ENCODE measurements at regions not wholly inside any gene's neighbourhood (a gene's known extent, or its start where the extent isn't known, plus 50 kb on each side); places are given as distances from the start of the nearest gene placed in this dataset.

GRCh38 chr12:24409868-24410267 is 460.4 kb upstream of the SOX5 start:
- no peaks in the 10 kb centered on the region for H3K9me3 Mint-ChIP-seq (ENCODE audit: unreplicated experiment)
- no peak overlapping the region for H3K4me3 Mint-ChIP-seq (ENCODE audit: unreplicated experiment)
- TF ChIP-seq CTCF (IDR thresholded peaks at IDR 0.05): no peak
- H3K27me3 Mint-ChIP-seq (ENCODE audit: unreplicated experiment): no peaks in the 10 kb centered on the region
- DNase-seq (ENCODE audit: extremely low spot score, unreplicated experiment): no peak
- no peak overlapping the region for H3K27ac Mint-ChIP-seq (ENCODE audit: unreplicated experiment)
- no peaks in the 10 kb centered on the region for H3K4me1 Mint-ChIP-seq (ENCODE audit: unreplicated experiment)
- no peaks in the 10 kb centered on the region for H3K36me3 Mint-ChIP-seq (ENCODE audit: unreplicated experiment)

GRCh38 chr12:24408305-24408704 is 458.8 kb upstream of the SOX5 start:
- Mint-ChIP-seq H3K9me3 (ENCODE audit: unreplicated experiment) (no peaks in the 10 kb centered on the region), H3K4me3 (ENCODE audit: unreplicated experiment) (no peak overlapping the region), H3K36me3 (ENCODE audit: unreplicated experiment) (no peaks in the 10 kb centered on the region), H3K27ac (ENCODE audit: unreplicated experiment) (no peak overlapping the region), H3K4me1 (ENCODE audit: unreplicated experiment) (peaks cover 11% of the 10 kb centered on the region), H3K27me3 (ENCODE audit: unreplicated experiment) (no peaks in the 10 kb centered on the region)
- no peak for TF ChIP-seq CTCF (IDR thresholded peaks at IDR 0.05)
- no peak for DNase-seq (ENCODE audit: extremely low spot score, unreplicated experiment)

GRCh38 chr12:24407884-24408283 is 458.4 kb upstream of the SOX5 start:
- Mint-ChIP-seq H3K4me3 (ENCODE audit: unreplicated experiment) (no peak overlapping the region), H3K27me3 (ENCODE audit: unreplicated experiment) (no peaks in the 10 kb centered on the region), H3K36me3 (ENCODE audit: unreplicated experiment) (no peaks in the 10 kb centered on the region), H3K9me3 (ENCODE audit: unreplicated experiment) (no peaks in the 10 kb centered on the region), H3K27ac (ENCODE audit: unreplicated experiment) (no peak overlapping the region), H3K4me1 (ENCODE audit: unreplicated experiment) (peaks cover 11% of the 10 kb centered on the region)
- TF ChIP-seq CTCF (IDR thresholded peaks at IDR 0.05): no peak
- DNase-seq (ENCODE audit: extremely low spot score, unreplicated experiment): no peak

GRCh38 chr12:24404086-24404815 is 454.8 kb upstream of the SOX5 start:
- Mint-ChIP-seq H3K4me1 (ENCODE audit: unreplicated experiment) (peaks cover 11% of the 10 kb centered on the region), H3K27me3 (ENCODE audit: unreplicated experiment) (no peaks in the 10 kb centered on the region), H3K36me3 (ENCODE audit: unreplicated experiment) (no peaks in the 10 kb centered on the region), H3K27ac (ENCODE audit: unreplicated experiment) (no peak overlapping the region), H3K9me3 (ENCODE audit: unreplicated experiment) (no peaks in the 10 kb centered on the region), H3K4me3 (ENCODE audit: unreplicated experiment) (no peak overlapping the region)
- no peak for TF ChIP-seq CTCF (IDR thresholded peaks at IDR 0.05)
- no peak for DNase-seq (ENCODE audit: extremely low spot score, unreplicated experiment)

GRCh38 chr12:24400533-24400932 is 451.1 kb upstream of the SOX5 start:
- H3K36me3 Mint-ChIP-seq (ENCODE audit: unreplicated experiment): no peaks in the 10 kb centered on the region

More at GRCh38 chr12:24400533-24400932, 451.1 kb upstream of the SOX5 start:
- H3K27me3 Mint-ChIP-seq (ENCODE audit: unreplicated experiment): no peaks in the 10 kb centered on the region
- H3K9me3 Mint-ChIP-seq (ENCODE audit: unreplicated experiment): no peaks in the 10 kb centered on the region
- no peak for TF ChIP-seq CTCF (IDR thresholded peaks at IDR 0.05)
- no peak overlapping the region for H3K4me3 Mint-ChIP-seq (ENCODE audit: unreplicated experiment)
- H3K27ac Mint-ChIP-seq (ENCODE audit: unreplicated experiment): no peak overlapping the region
- DNase-seq (ENCODE audit: extremely low spot score, unreplicated experiment): no peak
- peaks cover 17% of the 10 kb centered on the region for H3K4me1 Mint-ChIP-seq (ENCODE audit: unreplicated experiment)
